ENCODE measurements at regions not wholly inside any gene's neighbourhood (a gene's known extent, or its start where the extent isn't known, plus 50 kb on each side); places are given as distances from the start of the nearest gene placed in this dataset.

GRCh38 chr11:107131756-107132155 is 113.5 kb upstream of the GUCY1A2 start:
- no peak for TF ChIP-seq POLR2A (IDR thresholded peaks at IDR 0.05)
- TF ChIP-seq, protein P1, sequence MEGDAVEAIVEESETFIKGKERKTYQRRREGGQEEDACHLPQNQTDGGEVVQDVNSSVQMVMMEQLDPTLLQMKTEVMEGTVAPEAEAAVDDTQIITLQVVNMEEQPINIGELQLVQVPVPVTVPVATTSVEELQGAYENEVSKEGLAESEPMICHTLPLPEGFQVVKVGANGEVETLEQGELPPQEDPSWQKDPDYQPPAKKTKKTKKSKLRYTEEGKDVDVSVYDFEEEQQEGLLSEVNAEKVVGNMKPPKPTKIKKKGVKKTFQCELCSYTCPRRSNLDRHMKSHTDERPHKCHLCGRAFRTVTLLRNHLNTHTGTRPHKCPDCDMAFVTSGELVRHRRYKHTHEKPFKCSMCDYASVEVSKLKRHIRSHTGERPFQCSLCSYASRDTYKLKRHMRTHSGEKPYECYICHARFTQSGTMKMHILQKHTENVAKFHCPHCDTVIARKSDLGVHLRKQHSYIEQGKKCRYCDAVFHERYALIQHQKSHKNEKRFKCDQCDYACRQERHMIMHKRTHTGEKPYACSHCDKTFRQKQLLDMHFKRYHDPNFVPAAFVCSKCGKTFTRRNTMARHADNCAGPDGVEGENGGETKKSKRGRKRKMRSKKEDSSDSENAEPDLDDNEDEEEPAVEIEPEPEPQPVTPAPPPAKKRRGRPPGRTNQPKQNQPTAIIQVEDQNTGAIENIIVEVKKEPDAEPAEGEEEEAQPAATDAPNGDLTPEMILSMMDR (IDR thresholded peaks at IDR 0.05) = no peak
